Upper lobe of left lung (tissue), 4 donors: ENCODE measurements at regions not wholly inside any gene's neighbourhood (a gene's known extent, or its start where the extent isn't known, plus 50 kb on each side); places are given as distances from the start of the nearest gene placed in this dataset.

Experiments used
- EP300 ChIP-seq, 4 donors: sonication (generic); formaldehyde crosslinking; IDR thresholded peaks; one replicate each; pipeline ENCODE4 v1.5.1; 2017; ENCODE audit warnings: antibody characterized with exemption in 4 of 4, control low read depth in 2 of 4
- POLR2A ChIP-seq, 4 donors: fragments of 450-650 bp; IDR thresholded peaks; one replicate each; pipeline ENCODE4 v1.5.1; 2016 to 2017; ENCODE audit warnings: antibody characterized with exemption in 4 of 4, mild to moderate bottlenecking in 2 of 4
- TF ChIP-seq, protein P1 (sequence below), 6 experiments: fragments of 450-650 bp in 4 of 6; fragments of 200-600 bp in 2 of 6; sonication (generic) in 2 of 6; IDR thresholded peaks; one replicate each; pipeline ENCODE4 v1.5.1; 2016 to 2019; ENCODE audit warnings: antibody characterized with exemption in 6 of 6

DNA sequence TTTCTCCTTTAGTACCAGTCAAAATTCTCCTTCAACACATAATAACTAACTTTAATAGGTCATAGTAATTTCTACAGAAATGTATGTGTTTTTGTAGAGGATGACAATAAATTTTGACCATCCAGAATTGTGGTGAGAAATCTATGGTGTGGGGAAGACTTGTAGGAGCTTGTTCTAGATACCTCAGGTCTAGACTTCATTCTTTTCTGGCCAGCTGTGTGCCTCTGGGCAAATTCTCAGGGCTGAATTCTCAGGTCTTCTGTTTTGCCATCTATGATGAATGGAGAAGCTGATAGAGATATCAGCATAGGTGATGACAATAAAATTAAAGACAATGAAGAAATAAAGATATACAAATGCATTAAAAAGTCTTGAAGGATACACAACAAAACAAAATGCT is 298.6 kb upstream of the MEF2C start:
- TF ChIP-seq, protein P1, sequence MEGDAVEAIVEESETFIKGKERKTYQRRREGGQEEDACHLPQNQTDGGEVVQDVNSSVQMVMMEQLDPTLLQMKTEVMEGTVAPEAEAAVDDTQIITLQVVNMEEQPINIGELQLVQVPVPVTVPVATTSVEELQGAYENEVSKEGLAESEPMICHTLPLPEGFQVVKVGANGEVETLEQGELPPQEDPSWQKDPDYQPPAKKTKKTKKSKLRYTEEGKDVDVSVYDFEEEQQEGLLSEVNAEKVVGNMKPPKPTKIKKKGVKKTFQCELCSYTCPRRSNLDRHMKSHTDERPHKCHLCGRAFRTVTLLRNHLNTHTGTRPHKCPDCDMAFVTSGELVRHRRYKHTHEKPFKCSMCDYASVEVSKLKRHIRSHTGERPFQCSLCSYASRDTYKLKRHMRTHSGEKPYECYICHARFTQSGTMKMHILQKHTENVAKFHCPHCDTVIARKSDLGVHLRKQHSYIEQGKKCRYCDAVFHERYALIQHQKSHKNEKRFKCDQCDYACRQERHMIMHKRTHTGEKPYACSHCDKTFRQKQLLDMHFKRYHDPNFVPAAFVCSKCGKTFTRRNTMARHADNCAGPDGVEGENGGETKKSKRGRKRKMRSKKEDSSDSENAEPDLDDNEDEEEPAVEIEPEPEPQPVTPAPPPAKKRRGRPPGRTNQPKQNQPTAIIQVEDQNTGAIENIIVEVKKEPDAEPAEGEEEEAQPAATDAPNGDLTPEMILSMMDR (IDR thresholded peaks at IDR 0.05), result no peak
- TF ChIP-seq POLR2A (IDR thresholded peaks at IDR 0.05) (no peak), EP300 (IDR thresholded peaks at IDR 0.05) (no peak)
